HG02852 (cell line): ENCODE measurements at regions not wholly inside any gene's neighbourhood (a gene's known extent, or its start where the extent isn't known, plus 50 kb on each side); places are given as distances from the start of the nearest gene placed in this dataset.

ENCODE experiments used
- ATAC-seq: cut with Tn5 transposase; IDR thresholded peaks from one replicate; pipeline ENCODE4 v1.9.1; 2021; ENCODE audit warnings: mild to moderate bottlenecking, moderate library complexity; ENCODE audit not compliant: unreplicated experiment

GRCh38 chr19:29371251-29372090 lies 154.3 kb upstream of the VSTM2B start:
- no peak for ATAC-seq

DNA sequence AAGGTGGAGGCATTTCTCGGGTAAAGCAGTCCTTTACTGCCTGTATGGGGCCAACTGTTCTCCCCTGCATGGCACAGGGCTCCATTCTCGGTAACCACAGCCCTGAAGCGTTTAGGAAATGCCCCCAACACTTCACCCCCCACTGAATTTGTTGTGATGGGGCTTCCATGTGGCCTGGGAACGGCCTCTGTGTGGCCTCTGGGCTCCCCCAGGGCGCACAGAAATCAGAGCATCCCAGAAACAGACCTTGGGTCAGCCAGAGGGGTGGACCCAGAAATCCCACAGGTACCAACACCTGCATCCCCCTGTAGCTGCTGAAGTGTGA lies 153.7 kb upstream of the VSTM2B start:
- no peak for ATAC-seq

GRCh38 chr19:29372461-29372860 lies 153.3 kb upstream of the VSTM2B start:
- no peak for ATAC-seq

- no peak for ATAC-seq
Observed at GRCh38 chr19:29372921-29373797, 152.6 kb upstream of the VSTM2B start.

GRCh38 chr19:29375429-29376119 lies 150.2 kb upstream of the VSTM2B start:
- no peak for ATAC-seq

- ATAC-seq: no peak
Observed at GRCh38 chr19:29376855-29377354, 148.9 kb upstream of the VSTM2B start.

DNA sequence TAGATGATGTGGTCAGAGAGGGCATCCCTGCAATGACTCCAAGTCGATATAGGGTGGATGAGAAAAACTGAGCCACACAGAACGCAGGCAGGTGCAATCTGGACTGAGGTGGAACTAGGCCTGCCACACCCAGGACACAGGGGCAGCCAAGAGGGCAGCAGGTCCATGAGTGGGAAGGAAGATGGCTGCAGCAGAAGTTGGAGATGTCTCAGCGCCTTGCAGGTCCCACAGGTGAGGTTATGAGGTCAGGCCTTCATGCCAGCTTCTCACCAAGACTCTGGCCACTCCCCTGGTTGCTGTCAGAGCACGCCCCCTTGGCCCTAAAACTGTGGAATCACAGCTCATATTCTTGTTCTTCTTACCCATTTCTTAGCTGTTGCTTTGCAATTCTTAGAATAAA lies 147.7 kb upstream of the VSTM2B start:
- no peak for ATAC-seq

DNA sequence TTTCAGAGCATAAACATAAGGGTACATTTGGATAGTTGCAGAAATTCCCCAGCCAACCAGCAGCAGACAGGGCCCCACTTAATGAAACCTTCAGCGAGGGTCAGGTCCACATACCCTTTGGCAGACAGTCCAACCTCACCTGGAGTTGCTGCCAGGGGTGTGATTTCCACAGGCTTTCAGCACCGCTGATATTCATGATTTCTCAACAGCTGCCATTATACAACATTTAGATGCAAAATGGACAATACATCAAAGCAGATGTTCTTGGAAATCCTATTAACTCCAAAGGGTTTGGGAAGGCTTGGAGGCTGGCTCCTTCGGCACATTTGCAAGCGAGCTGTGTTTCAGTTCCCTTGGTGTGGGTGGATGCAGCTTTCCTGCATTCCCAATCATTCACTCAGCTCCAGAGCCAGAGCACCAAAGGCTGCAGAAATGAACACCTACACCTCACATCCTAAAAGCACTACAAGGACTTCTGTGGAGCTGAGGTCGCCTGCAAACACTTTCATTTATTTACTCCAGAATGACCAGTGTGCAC lies 147.2 kb upstream of the VSTM2B start:
- ATAC-seq: no peak

GRCh38 chr19:29379257-29380021 lies 146.4 kb upstream of the VSTM2B start:
- no peak for ATAC-seq

DNA sequence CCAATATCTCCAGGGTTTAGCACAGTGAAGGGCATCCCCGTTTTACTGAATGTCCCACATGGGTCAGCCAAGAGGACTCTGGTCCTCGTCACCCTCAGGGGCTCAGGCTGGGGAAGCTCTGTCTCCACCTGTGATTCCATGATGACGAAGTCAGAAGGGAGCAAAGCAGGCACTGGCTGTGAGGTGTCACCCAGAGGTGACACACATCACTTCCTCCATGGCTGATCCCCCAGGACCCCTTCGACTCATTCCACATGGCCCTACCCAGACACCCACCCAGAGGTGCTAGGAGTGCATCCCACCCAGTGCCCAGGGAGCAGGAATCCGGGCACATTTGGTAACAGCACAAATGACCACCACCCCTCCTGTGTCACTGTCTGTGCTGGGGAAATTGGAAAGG lies 145.2 kb upstream of the VSTM2B start:
- ATAC-seq: no peak

- no peak for ATAC-seq
Observed at GRCh38 chr19:29381353-29382203, 144.2 kb upstream of the VSTM2B start.

GRCh38 chr19:29383696-29384095 lies 142.1 kb upstream of the VSTM2B start:
- no peak for ATAC-seq

GRCh38 chr19:29384656-29385055 lies 141.1 kb upstream of the VSTM2B start:
- no peak for ATAC-seq

- no peak for ATAC-seq
Observed at GRCh38 chr19:29385191-29385795, 140.5 kb upstream of the VSTM2B start.

- no peak for ATAC-seq
Observed at GRCh38 chr19:29386970-29387369, 138.8 kb upstream of the VSTM2B start.

DNA sequence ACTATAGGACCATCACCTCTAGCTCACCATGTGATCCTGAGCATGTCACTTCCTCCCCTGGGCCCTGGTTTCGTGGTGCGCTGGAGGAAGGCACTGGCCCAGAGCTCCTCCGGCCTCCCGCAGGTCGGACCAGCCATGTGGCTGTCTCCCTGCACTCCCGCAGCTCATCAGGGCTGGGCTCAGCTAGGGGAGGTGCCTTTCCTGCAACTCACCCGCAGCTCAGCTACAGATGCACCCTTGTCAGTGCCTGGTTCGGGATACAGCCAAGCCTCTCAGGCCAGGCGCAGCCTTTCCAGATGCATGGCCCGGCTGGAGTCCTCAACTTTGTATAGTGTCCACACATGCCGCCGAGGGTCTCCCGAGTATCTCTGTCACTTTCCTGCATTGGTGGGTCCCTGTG lies 138.2 kb upstream of the VSTM2B start:
- no peak for ATAC-seq

- ATAC-seq: no peak
Observed at GRCh38 chr19:29389495-29389894, 136.3 kb upstream of the VSTM2B start.

DNA sequence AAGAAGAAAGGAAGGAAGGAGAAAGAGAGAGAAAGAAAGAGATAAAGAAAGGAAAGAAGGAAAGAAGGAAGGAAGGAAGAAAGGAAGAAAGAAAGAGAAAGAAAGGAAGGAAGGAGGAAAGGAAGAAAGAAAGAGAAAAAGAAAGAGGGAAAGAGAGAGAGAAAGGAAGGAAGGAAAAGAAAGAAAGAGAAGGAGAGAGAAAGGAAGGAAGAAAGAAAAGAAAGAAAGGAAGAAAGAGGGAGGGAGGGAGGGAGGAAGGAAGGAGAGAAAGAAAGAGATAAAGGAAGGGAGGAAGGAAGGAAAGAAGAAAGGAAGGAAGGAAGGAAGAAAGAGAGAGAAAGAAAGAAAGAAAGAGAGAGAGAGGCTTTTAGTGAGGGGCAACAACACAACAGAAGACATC lies 135.1 kb upstream of the VSTM2B start:
- ATAC-seq: no peak

GRCh38 chr19:29393915-29394460 lies 131.8 kb upstream of the VSTM2B start:
- ATAC-seq: no peak
